Fibroblast of lung (primary cell): ENCODE measurements at regions not wholly inside any gene's neighbourhood (a gene's known extent, or its start where the extent isn't known, plus 50 kb on each side); places are given as distances from the start of the nearest gene placed in this dataset.

Experiments used
- DNase-seq, 2 donors: peaks; one replicate each; pipeline versions ENCODE4 v3.0.0 to v3.0.0-alpha.2; 2010; ENCODE audit warnings: low read depth in 2 of 2
- H2AFZ ChIP-seq: 2 replicates; pipeline ENCODE4 v1.5.1; 2012; ENCODE audit warnings: low read length, control low read depth, inconsistent platforms
- H3K27ac ChIP-seq: 2 replicates; pipeline ENCODE4 v1.5.1; 2011; ENCODE audit warnings: low read length, control low read depth; ENCODE audit not compliant: insufficient read depth
- H3K27me3 ChIP-seq: 2 replicates; pipeline ENCODE4 v1.5.1; 2011; ENCODE audit warnings: mild to moderate bottlenecking, low read length; ENCODE audit not compliant: control insufficient read depth, insufficient read depth
- H3K36me3 ChIP-seq: 2 replicates; pipeline ENCODE4 v1.5.1; 2011; ENCODE audit warnings: low read length; ENCODE audit not compliant: control insufficient read depth, insufficient read depth
- H3K4me1 ChIP-seq: 2 replicates; pipeline ENCODE4 v1.5.1; 2011; ENCODE audit warnings: low read length; ENCODE audit not compliant: control insufficient read depth, insufficient read depth; ENCODE audit errors: extremely low read depth
- H3K4me2 ChIP-seq: 2 replicates; pipeline ENCODE4 v1.5.1; 2011; ENCODE audit warnings: low read length, control low read depth; ENCODE audit not compliant: insufficient read depth; ENCODE audit errors: extremely low read depth
- H3K4me3 ChIP-seq, 4 experiments: fragments of 200-600 bp in 1 of 4; sonication (generic) in 1 of 4; replicated peaks in 1 of 4; 2 replicates each; pipeline ENCODE4 v1.5.1; 2011 to 2016; ENCODE audit warnings: low read length in 4 of 4, low read depth in 3 of 4, mild to moderate bottlenecking in 3 of 4, control low read depth in 2 of 4, inconsistent platforms in 1 of 4, mixed read lengths in 1 of 4; ENCODE audit not compliant: insufficient read depth in 1 of 4; ENCODE audit errors: control extremely low read depth in 1 of 4
- H3K79me2 ChIP-seq: 2 replicates; pipeline ENCODE4 v1.5.1; 2012; ENCODE audit warnings: mild to moderate bottlenecking, low read length, inconsistent platforms; ENCODE audit not compliant: control insufficient read depth, insufficient read depth
- H3K9ac ChIP-seq: 2 replicates; pipeline ENCODE4 v1.5.1; 2011; ENCODE audit warnings: mild to moderate bottlenecking, low read length, control low read depth; ENCODE audit not compliant: insufficient read depth
- H3K9me3 ChIP-seq: 2 replicates; pipeline ENCODE4 v1.5.1; 2012; ENCODE audit warnings: low read depth, low read length; ENCODE audit not compliant: control insufficient read depth, insufficient read depth
- H4K20me1 ChIP-seq: 2 replicates; pipeline ENCODE4 v1.5.1; 2011; ENCODE audit warnings: low read length; ENCODE audit not compliant: control insufficient read depth, insufficient read depth; ENCODE audit errors: extremely low read depth
- CTCF ChIP-seq, 2 donors: IDR thresholded peaks in 1 of 2; conservative IDR thresholded peaks in 1 of 2; 1 replicate in 1 of 2; 2 replicates in 1 of 2; pipeline ENCODE4 v1.5.1; 2011 to 2012; ENCODE audit warnings: low read length in 2 of 2, control low read depth in 1 of 2, inconsistent platforms in 1 of 2, low read depth in 1 of 2, mild to moderate bottlenecking in 1 of 2
- EZH2 ChIP-seq: IDR thresholded peaks from 2 replicates; pipeline ENCODE4 v1.5.1; 2012; ENCODE audit warnings: low read length, control low read depth, mild to moderate bottlenecking; ENCODE audit errors: missing control alignments

- Histone ChIP-seq H3K9ac (no peak overlapping the region), H3K36me3 (no peaks in the 10 kb centered on the region), H3K27ac (no peak overlapping the region), H3K27me3 (no peaks in the 10 kb centered on the region), H2AFZ (no peak overlapping the region), H3K79me2 (no peaks in the 10 kb centered on the region), H3K9me3 (no peaks in the 10 kb centered on the region), H4K20me1 (no peaks in the 10 kb centered on the region), H3K4me2 (no peak overlapping the region), H3K4me1 (no peaks in the 10 kb centered on the region), H3K4me3 (no peak overlapping the region)
- DNase-seq: no peak
- TF ChIP-seq CTCF (conservative IDR thresholded peaks at IDR 0.05 in 1 of 2, IDR thresholded peaks at IDR 0.05 in 1 of 2; ENCODE audit: low read depth in 1 of 2, low read length in 2 of 2) (no peak), EZH2 (no peak)
Measured at GRCh38 chr3:79878708-79879107, 110.9 kb upstream of the ROBO1 start.

GRCh38 chr3:79874646-79875045, 106.8 kb upstream of the ROBO1 start:
- Histone ChIP-seq H2AFZ (no peak overlapping the region), H3K9ac (no peak overlapping the region), H4K20me1 (no peaks in the 10 kb centered on the region), H3K27ac (no peak overlapping the region), H3K79me2 (no peaks in the 10 kb centered on the region), H3K4me2 (no peak overlapping the region), H3K9me3 (no peaks in the 10 kb centered on the region), H3K4me1 (no peaks in the 10 kb centered on the region), H3K4me3 (no peak overlapping the region), H3K36me3 (no peaks in the 10 kb centered on the region), H3K27me3 (no peaks in the 10 kb centered on the region)
- TF ChIP-seq EZH2 (no peak), CTCF (conservative IDR thresholded peaks at IDR 0.05 in 1 of 2, IDR thresholded peaks at IDR 0.05 in 1 of 2; ENCODE audit: low read depth in 1 of 2, low read length in 2 of 2) (no peak)
- DNase-seq: peak in 1 of 2 donors; percentile 25

GRCh38 chr3:79872483-79872882, 104.7 kb upstream of the ROBO1 start:
- DNase-seq: peak; percentile 92 to 95
- Histone ChIP-seq H3K27ac (no peak overlapping the region), H3K36me3 (no peaks in the 10 kb centered on the region), H3K27me3 (no peaks in the 10 kb centered on the region), H3K4me2 (no peak overlapping the region), H2AFZ (no peak overlapping the region), H3K9me3 (no peaks in the 10 kb centered on the region), H3K4me1 (no peaks in the 10 kb centered on the region), H3K9ac (no peak overlapping the region), H4K20me1 (no peaks in the 10 kb centered on the region), H3K4me3 (no peak overlapping the region), H3K79me2 (no peaks in the 10 kb centered on the region)
- TF ChIP-seq EZH2 (no peak), CTCF (conservative IDR thresholded peaks at IDR 0.05 in 1 of 2, IDR thresholded peaks at IDR 0.05 in 1 of 2; ENCODE audit: low read depth in 1 of 2, low read length in 2 of 2) (no peak)
